HL-60/S4 treated with retinoic acid at 250 ng/mL for 4 days and 3 days (cell line): ENCODE measurements at regions not wholly inside any gene's neighbourhood (a gene's known extent, or its start where the extent isn't known, plus 50 kb on each side); places are given as distances from the start of the nearest gene placed in this dataset.
"Not testable (repeated sequence)": the region's sequence is repeated elsewhere in the genome, so short reads cannot be mapped to it uniquely, and the experiment has no call there.

Source experiments
- in situ Hi-C: fragments of 300-500 bp; cut with MboI; formaldehyde crosslinking; loops from 2 replicates; pipeline ENCODE4 v1.7.0; 2022; ENCODE audit warnings: low sequenced_read_pairs

DNA sequence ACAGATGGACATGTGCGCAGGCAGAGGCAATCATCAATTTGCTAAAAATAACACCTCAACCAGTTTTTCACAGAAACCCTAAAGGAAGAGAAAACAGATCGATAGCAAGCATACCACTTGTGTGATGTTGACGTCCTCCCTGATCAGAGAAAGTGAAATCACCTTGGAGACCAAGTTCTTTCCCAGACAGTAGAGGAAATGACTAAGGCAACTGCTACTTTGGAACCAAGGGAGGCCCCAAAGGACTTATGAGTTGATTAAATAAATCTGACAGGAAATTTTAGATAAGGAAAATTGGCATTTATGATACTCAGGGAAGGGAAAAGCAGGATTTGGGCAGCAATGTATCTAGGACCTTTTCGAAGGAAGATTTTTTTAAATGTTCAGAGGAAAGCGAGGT is 267.1 kb upstream of the ASIC2 start:
- in situ Hi-C loops, result no loop called here

DNA sequence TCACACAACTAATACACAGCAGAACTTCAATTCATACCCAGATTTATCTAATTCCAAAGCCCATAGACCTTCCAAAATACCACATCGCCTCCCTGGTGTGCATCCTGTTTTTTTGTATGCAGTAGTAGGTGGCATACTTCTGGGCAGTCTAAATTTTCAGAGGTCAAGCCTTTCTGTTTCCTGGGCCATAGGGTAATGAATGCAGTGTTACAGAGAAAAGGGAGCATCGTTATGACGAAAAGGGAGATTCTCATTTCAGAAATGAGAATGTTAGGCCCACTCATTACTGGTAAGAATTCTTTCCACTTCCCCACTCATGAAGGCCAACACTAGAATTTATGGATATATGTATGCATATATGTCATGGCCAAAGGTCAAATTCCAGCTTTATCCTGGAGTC is 267.8 kb upstream of the ASIC2 start:
- in situ Hi-C loops, result no loop called here

DNA sequence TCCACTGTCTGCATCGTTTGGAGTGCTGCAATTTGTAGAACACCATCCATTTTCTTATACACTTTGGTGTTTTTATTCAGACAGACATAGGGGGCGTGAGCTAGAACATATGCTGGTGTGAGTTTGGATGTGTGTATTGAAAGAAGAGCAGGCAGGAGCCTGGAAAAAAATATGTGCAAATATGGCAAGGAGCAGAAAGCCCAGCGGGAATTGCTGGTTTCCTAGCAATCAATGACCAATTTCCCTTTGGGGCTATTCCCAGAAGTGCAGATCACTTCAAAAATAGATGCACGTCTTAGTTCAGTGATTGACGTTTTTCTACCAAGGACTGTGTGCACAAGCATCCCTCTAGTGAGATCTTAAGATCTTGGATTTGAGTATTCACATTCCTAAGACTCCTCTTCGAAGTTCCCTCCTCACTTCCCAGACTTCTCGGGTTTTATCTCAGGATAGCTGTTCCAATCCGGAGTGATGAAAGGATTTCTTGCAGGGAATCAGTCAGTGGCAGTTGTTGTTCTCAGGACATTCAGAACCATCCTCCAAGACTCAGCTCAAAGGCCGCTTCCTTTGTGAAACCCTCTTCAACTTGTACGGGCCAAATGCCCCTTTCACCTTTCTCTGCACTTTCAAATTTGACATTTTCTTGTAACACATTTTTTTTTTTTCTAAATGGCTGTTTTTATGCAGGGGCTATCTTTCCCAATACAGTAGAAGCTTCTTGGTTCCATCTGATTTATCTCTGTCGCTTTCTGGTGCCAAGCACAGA is 268.7 kb upstream of the ASIC2 start:
- in situ Hi-C loops, result no loop called here

DNA sequence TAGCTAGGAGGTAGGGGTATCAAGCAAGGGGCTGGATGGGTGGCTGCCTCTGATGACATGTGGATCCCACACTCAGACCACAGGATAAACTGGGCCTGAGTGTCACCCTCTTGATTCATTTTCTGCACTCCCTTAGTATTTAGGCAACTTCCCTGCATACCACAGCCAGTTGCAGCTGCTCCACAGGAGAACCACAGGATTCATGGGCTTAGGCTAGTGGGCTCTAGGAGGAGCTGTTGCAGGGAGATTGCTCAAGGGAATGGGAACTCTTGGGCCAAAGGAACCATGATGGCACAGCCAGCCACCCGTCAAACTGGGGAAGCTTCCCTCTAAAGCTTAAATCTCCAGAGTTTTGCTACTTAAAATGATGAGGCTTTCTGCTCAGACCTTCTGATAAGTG is 269.7 kb upstream of the ASIC2 start:
- in situ Hi-C loops, result no loop called here

DNA sequence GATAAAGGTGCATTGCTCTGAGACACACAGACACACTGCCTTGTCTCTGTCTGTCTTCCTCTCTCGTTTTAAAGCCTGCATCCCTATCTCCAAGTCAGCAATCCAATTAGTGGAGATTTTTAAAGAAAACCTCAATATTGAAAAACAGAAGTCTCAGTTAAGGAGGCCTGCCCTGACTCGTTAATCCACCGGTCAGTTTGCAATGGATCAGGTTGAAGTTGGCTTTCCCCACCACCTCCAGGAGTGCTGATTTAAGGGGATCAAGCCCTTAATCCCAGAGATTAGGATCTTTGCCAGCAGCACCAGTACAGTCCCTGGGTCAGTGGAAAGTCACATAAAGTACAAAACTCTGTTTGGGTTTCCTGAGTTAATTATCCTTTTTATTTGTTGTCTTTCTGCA is 271.1 kb upstream of the ASIC2 start:
- in situ Hi-C loops, result no loop called here

DNA sequence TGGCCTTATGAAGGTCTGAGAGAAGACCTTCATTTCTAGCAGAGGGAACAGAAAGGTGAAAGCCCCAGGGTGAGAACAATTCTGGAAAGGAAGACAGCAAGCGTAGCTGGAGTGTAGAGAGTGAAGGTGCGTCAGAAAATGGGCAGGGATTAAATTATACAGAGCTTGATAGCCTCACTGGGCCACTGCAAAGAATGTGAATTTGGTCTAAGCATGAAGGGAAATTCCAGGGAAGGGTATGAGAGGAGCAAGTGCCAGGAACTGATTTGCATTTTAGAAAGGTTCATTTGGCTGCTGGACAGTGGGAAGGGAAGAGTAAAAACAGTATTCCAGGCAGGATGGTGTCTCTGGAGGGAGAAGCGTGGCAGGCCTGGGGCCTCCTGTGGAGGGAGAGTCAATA is 274.1 kb upstream of the ASIC2 start:
- in situ Hi-C loops, result no loop called here

DNA sequence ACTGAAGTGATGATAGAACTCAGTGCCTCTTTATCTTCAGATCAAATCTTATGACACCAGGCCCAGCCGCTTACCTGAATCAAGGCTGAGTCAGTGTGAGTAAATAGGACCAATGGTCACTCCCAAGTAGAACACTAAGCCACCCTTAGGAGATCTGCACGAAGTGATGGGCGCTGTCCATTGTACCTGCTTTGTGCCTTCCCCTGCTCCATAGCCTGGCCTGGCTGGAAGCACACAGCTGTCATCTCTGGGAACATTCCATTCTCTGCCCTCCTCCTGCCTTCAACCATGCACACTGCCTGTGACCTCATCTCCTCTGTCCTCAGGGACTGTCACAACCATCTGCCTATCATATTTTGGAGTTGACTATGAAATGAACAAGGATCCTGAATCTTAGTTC is 279.5 kb upstream of the ASIC2 start:
- in situ Hi-C loops, result no loop called here

DNA sequence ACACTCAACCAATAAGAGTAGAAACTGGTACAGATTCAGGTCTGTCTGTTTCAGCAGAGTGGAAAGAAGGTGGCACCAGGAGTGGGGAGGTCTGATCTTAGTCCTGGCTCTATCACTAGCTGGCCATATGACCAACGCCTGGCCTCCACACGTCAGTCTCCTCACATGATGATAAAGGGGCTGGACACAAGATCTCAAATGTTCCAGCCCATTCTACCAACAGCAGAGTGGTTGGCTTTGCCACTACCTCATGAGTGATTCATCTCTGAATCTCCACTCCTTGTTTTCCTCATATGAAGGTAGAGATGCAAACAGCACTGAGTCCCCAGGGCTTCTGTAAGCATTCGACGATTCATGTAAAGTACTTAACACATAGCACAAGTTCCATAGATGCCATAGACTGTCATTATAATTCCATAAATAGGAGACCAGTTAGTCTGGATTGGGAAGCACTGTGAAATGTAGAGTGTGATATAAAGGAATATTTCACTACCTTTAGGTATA is 281.9 kb upstream of the ASIC2 start:
- in situ Hi-C loops, result no loop called here

DNA sequence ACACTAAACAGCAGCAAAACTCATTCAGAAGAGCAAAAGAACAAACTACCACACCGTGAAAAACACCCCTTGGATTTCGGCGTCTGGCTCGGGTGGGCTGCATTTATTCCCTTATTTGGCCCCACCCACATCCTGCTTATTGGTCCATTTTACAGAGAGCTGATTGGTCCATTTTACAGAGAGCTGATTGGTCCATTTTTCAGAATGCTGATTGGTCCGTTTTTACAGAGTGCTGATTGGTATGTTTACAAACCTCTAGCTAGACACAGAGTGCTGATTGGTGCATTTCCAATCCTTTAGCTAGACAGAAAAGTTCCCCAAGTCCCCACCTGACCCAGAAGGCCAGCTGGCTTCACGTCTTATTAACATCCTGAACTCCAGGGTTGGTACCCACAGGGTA is 286.6 kb upstream of the ASIC2 start:
- in situ Hi-C loops, result not testable (repeated sequence)

DNA sequence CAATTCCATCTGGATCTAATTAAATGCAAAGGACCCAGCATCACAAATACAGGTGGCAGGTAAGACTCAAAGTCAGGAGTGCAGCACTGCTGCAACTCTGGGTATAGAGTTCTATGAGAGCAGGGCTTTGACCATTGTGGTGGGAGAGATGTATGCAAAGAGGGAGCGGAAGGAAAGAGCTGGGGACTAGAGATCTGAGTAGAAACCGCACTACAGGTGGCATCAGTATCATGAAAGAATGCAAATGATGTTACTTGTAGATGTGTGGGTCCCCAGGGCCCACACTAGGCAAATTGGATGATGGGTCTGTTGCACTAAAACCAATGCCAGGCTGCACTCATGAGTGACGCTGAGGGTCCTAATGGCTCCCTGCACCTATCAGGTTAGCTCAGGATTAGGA is 287.1 kb upstream of the ASIC2 start:
- in situ Hi-C loops, result no loop called here

DNA sequence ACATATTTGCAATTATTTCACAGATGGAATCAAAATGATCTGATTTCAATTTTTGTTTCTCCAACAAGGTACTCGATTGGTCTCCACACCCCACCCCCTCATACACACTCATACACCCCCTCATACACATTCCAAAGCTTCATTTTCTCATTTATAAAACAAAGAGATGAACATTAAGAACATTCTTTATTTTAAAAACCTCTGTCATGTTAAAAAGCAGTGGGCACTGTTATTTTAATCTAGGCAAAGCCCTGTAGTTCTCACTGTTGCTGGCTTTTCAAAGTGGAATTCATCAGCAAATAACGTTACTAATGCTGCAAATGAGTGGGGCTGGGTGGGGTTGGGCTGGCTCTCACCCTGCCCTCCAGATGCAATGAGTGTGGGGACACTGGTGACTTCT is 289.6 kb upstream of the ASIC2 start:
- in situ Hi-C loops, result no loop called here

DNA sequence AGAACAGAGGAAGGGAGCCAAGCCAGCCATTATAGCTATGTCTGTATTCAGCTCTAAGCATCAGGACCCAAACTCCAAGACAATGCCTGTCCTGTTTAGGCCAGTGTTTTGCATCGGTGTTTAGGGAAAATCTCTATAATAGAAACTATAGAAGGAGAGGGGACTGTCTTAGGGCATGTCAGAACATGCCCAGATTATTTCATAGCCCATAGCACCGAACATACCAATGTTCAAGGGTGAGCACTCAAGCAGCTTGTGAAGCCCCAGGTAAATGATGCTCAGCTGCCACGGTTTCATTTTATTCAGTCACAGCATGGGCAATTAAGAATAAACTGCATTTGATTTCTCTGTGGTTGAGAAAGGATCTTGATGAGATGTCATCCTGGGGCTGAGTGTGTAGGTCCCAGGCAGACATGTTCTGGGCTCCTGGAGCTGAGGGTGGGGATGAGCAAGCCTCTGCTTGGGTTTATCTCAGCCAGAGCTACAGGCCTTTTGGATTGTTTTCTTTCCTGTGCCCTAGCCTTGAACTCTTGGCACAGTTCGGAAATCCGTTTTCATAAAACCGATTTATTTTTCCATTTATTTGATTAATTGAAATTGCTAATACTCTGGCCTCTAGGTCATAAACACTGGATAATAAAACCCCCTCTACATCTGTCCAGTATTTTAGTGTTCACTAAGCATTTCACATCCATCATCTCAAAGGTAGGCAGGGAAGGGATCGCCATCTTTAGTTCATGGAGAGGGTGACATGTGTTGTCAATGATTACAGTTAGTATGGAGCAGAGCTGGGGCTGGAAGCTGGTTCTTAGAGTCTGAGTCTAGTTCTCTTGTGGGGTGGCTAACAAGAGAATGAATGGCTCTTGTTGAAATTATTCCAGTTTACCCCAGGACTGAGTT is 290.7 kb upstream of the ASIC2 start:
- in situ Hi-C loops, result no loop called here

DNA sequence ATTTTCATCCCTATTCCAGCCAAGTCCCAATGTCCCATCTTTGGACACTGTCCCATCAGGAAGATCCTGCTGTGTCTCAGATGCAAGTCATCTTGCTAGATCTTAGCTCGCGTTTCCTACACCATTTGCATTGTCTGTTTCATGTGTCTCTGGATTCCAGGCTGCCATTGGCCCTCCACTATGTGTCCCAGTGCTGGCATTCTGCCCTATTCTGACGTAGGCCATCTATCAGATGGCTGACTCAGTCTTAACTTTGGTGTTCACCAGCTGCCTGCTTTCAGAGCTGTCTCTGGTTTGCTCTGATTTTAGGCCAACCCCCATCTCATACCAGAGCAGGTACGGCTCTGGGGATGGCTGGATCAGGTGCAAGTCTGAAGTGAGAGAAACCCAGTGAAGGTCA is 300.9 kb upstream of the ASIC2 start:
- in situ Hi-C loops, result no loop called here

DNA sequence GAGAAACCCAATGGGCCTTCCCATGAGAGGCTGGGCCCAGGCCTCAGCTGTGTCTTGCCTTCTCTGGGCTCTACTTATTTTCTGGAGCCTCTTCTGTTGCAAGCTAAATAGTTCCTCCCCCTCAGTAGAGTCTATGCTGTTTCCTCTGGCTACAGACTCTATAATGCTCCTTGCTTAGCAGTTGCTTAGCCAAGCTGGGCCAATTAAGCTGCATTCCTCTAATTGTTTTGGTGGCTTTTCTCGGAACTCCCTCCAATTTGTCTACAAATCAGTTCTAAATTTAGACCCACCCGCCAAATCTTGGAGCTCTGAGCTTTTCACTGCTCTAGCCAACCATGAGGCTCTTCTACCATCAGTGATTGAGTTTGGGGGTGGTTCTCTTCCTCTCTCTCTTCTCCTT is 302.7 kb upstream of the ASIC2 start:
- in situ Hi-C loops, result no loop called here

DNA sequence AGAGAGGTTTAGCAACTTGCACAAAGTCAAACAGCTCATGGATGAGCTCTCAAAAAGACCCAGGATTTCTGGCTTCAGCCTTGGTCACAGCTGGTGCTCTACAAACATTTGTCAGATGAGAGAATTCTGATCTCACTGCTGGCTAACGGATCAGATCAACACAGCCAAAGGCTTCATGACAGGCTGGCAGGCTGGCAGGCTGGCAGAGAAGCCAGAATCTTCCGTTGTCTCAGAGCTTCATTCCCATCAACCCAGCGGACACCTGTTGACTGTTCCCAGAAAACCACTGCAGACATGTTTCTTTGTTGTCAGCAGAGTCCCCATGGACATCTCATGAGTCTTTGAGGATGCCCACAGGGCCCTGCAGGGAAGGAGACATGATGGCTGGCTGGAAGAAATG is 303.8 kb upstream of the ASIC2 start:
- in situ Hi-C loops, result no loop called here

DNA sequence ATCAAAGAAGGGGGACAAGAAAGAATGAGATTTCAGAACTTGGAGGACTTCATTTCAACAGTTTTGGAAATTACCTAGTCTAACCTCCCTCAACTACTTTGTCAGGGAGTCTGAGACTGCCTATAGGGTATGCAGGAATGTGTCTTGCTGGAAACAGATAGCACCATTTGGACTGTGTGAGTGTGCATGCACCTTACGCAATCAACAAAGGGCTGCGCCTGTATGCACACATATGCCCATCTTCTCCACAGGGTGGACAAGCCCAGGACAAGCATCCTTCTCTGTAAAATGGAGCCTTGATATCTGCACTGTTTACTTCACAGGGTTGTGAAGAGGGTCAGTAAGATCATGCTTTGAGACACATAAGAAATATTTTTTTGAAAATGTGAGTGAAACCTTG is 305.7 kb upstream of the ASIC2 start:
- in situ Hi-C loops, result no loop called here

DNA sequence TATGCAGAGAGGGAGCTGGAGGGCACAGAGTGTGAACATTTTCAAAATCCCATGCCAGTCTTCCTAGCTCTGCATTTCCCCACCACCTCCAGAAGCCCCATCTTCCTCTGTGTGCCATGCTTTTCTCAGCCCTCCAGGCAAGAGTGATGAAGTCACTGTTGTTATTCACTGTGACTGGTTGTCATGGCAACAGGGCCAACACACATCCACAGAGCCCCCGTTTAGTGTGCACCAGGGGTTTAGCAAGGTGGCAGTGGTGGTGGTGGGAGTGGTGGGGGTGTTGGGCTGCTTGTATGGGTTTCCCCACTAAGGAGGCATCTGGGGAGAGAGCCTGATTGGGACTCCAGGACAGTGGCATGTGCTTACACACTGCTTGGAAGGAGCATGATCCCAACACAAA is 309.9 kb upstream of the ASIC2 start:
- in situ Hi-C loops, result no loop called here

DNA sequence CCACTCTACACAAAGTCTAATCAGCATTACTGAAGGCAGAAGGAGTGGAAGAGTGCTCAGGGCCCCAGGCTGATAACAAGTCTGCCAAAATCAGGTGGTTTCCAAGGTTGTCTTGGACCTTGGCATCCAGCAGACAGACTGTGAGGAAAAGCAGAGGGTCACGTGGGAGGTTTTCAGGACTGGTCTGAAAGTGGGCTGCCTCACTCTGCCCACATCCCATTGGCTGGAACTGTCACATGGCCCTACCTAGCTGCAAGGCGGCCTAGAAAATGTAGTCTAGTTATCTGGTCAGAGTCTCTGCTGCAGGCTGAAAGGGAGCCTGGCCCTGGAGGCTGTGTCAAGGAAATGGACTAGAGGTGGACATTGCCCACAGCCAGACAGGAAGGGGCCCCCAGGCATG is 310.7 kb upstream of the ASIC2 start:
- in situ Hi-C loops, result no loop called here

DNA sequence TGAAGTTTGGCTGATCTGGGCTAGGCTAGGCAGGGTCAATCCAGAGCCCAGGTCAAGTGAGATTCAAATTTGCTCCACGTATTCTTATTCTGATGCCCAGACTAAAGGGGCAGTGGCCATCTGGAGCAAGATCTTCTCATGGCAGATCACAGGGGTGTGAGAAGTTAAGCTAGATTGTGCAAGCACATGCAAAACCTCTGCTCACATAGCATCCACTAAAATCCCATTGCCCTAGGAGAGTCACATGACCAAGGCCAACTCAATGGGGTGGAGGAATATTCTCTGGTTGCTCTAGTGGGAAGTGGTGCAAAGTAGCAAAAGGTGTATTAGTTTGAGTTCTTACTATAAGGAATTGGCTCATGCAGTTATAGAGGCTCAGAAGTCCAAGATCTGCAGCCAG is 318.4 kb upstream of the ASIC2 start:
- in situ Hi-C loops, result no loop called here

DNA sequence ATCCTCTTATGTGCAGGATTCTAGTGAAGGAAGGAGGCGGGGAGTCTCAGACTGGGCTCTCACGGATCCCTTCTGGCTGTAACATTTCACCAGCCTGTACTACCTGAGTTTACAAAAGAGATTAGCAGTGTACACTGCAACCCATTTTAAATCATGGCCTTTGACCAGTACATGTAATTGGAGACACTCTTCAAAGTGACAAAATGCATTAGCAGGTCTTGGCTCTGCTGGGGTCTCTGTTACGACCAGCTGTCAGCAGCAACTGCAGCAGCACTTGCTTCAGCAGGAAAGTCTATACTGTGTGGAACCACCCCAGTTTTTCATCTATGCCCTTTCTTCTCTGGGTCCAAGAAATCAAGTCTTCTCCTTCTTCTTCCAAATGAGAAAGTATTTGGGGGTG is 322.8 kb upstream of the ASIC2 start:
- in situ Hi-C loops, result no loop called here

DNA sequence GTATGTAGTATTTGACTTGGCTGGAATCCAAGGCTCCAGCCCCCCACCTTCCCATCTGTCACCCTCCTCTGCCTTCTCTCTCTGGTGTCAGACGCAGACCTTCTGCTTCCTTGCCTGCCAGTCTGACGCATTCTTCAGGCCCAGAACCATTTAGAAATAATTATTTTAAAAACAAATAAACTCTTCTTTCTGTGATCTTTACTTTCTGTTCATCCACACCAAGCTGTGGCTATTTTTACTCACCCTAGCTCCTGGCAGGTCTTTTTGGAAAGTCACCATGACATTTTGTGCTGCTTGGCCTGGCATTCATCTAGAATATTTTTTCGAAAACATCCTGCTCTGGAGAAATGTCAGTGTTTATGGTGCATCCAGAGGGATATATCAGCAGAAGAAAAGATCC is 330.7 kb upstream of the ASIC2 start:
- in situ Hi-C loops, result no loop called here
